ENCODE measurements at regions not wholly inside any gene's neighbourhood (a gene's known extent, or its start where the extent isn't known, plus 50 kb on each side); places are given as distances from the start of the nearest gene placed in this dataset.

- DNase-seq (ENCODE audit: low read depth): no peak
These were observed 134.6 kb upstream of the SYNDIG1 start for GRCh38 chr20:24334830-24335229.

GRCh38 chr20:24332956-24333355 lies 136.5 kb upstream of the SYNDIG1 start:
- DNase-seq (ENCODE audit: low read depth): no peak

- DNase-seq (ENCODE audit: low read depth): no peak
These were observed 137.5 kb upstream of the SYNDIG1 start for GRCh38 chr20:24331939-24332338.

GRCh38 chr20:24328901-24329300 lies 140.5 kb upstream of the SYNDIG1 start:
- DNase-seq (ENCODE audit: low read depth): peak; percentile 40

GRCh38 chr20:24321973-24322372 lies 147.5 kb upstream of the SYNDIG1 start:
- no peak for DNase-seq (ENCODE audit: low read depth)

GRCh38 chr20:24318569-24319352 lies 150.7 kb upstream of the SYNDIG1 start:
- no peak for DNase-seq (ENCODE audit: low read depth)

- no peak for DNase-seq (ENCODE audit: low read depth)
These were observed 152.2 kb upstream of the SYNDIG1 start for GRCh38 chr20:24317224-24317623.

GRCh38 chr20:24316731-24317130 lies 152.7 kb upstream of the SYNDIG1 start:
- no peak for DNase-seq (ENCODE audit: low read depth)

GRCh38 chr20:24314053-24314452 lies 155.4 kb upstream of the SYNDIG1 start:
- DNase-seq (ENCODE audit: low read depth): no peak

- DNase-seq (ENCODE audit: low read depth): peak; percentile 52
These were observed 159.8 kb upstream of the SYNDIG1 start for GRCh38 chr20:24309596-24309995.

- no peak for DNase-seq (ENCODE audit: low read depth)
These were observed 164.1 kb upstream of the SYNDIG1 start for GRCh38 chr20:24305371-24305770.

GRCh38 chr20:24304291-24304690 lies 165.1 kb upstream of the SYNDIG1 start:
- DNase-seq (ENCODE audit: low read depth): no peak

- DNase-seq (ENCODE audit: low read depth): no peak
These were observed 165.8 kb upstream of the SYNDIG1 start for GRCh38 chr20:24303393-24304170.

- no peak for DNase-seq (ENCODE audit: low read depth)
These were observed 171.4 kb upstream of the SYNDIG1 start for GRCh38 chr20:24297993-24298392.

GRCh38 chr20:24296477-24297261 lies 172.8 kb upstream of the SYNDIG1 start:
- peak; percentile 7 for DNase-seq (ENCODE audit: low read depth)

- DNase-seq (ENCODE audit: low read depth): no peak
These were observed 178.4 kb upstream of the SYNDIG1 start for GRCh38 chr20:24291014-24291413.

GRCh38 chr20:24289737-24290481 lies 179.5 kb upstream of the SYNDIG1 start:
- DNase-seq (ENCODE audit: low read depth): no peak

- no peak for DNase-seq (ENCODE audit: low read depth)
These were observed 186.2 kb upstream of the SYNDIG1 start for GRCh38 chr20:24283186-24283585.

- no peak for DNase-seq (ENCODE audit: low read depth)
These were observed 192.2 kb upstream of the SYNDIG1 start for GRCh38 chr20:24277196-24277595.

GRCh38 chr20:24275946-24276705 lies 193.3 kb upstream of the SYNDIG1 start:
- DNase-seq (ENCODE audit: low read depth): no peak

- no peak for DNase-seq (ENCODE audit: low read depth)
These were observed 196.2 kb upstream of the SYNDIG1 start for GRCh38 chr20:24273251-24273650.
